ENCODE measurements at regions not wholly inside any gene's neighbourhood (a gene's known extent, or its start where the extent isn't known, plus 50 kb on each side); places are given as distances from the start of the nearest gene placed in this dataset.

DNA sequence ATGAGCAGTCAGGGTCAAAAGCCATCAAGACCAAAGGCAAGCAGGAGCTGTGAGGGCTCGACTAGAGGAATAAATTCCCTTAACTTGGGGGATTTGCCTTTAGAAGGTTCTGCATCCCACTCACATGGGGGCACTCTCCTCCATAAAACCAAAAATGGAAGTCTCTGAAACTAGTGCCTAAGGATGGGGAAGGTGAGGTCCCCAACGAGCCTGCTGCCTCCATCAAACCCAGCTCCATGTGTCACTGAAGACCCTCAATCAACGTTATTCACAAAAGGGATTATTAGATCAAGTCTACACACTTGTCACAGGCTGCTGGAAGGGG is 254.9 kb upstream of the NCKAP5 start:
- no peak overlapping the region for H2AFZ ChIP-seq (ENCODE audit: low read length)
- H3K9me3 ChIP-seq (ENCODE audit: control insufficient read depth, insufficient read depth, low read depth, low read length): no peaks in the 10 kb centered on the region
- peaks cover 10% of the 10 kb centered on the region for H3K4me1 ChIP-seq (ENCODE audit: control insufficient read depth, extremely low read depth, insufficient read depth, low read length)
- no peak overlapping the region for H3K4me2 ChIP-seq (ENCODE audit: extremely low read depth, insufficient read depth, low read length)
- H3K9ac ChIP-seq (ENCODE audit: insufficient read depth, low read length): no peak overlapping the region
- no peak overlapping the region for H3K4me3 ChIP-seq (replicated peaks in 1 of 4; ENCODE audit: control extremely low read depth in 1 of 4, insufficient read depth in 1 of 4, low read depth in 3 of 4, low read length in 4 of 4)
- no peaks in the 10 kb centered on the region for H4K20me1 ChIP-seq (ENCODE audit: control insufficient read depth, extremely low read depth, insufficient read depth, low read length)
- no peak overlapping the region for H3K27ac ChIP-seq (ENCODE audit: insufficient read depth, low read length)
- no peak for TF ChIP-seq EZH2 (IDR thresholded peaks at IDR 0.05; ENCODE audit: low read length, missing control alignments)
- TF ChIP-seq, protein P1, sequence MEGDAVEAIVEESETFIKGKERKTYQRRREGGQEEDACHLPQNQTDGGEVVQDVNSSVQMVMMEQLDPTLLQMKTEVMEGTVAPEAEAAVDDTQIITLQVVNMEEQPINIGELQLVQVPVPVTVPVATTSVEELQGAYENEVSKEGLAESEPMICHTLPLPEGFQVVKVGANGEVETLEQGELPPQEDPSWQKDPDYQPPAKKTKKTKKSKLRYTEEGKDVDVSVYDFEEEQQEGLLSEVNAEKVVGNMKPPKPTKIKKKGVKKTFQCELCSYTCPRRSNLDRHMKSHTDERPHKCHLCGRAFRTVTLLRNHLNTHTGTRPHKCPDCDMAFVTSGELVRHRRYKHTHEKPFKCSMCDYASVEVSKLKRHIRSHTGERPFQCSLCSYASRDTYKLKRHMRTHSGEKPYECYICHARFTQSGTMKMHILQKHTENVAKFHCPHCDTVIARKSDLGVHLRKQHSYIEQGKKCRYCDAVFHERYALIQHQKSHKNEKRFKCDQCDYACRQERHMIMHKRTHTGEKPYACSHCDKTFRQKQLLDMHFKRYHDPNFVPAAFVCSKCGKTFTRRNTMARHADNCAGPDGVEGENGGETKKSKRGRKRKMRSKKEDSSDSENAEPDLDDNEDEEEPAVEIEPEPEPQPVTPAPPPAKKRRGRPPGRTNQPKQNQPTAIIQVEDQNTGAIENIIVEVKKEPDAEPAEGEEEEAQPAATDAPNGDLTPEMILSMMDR (conservative IDR thresholded peaks at IDR 0.05 in 1 of 2, IDR thresholded peaks at IDR 0.05 in 1 of 2; ENCODE audit: low read depth in 1 of 2, low read length in 2 of 2): no peak
- H3K36me3 ChIP-seq (ENCODE audit: control insufficient read depth, insufficient read depth, low read length): peaks cover 2% of the 10 kb centered on the region
- H3K79me2 ChIP-seq (ENCODE audit: control insufficient read depth, insufficient read depth, low read length): no peaks in the 10 kb centered on the region
- no peaks in the 10 kb centered on the region for H3K27me3 ChIP-seq (ENCODE audit: control insufficient read depth, insufficient read depth, low read length)
- DNase-seq (ENCODE audit: low read depth in 2 of 2): no peak

DNA sequence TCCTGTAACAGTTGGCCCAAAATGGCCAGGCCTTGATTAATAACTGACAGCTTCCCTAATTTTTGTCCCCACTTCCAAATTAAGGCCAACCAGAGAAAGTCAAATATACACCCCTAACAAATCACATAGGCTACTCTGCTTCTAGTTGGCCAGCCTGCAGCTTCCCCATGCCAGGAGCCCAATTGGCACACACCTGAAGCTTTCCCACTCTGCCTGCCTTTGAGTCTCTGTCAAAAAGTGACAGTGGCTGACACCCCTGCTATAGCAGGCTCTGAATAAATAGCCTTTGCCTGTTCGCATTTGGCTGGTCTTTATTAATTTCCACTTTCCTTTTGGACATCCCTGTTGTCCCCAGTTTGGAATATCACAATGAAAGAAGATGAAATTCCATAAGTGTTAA is 256.6 kb upstream of the NCKAP5 start:
- Histone ChIP-seq H3K4me2 (ENCODE audit: extremely low read depth, insufficient read depth, low read length) (no peak overlapping the region), H4K20me1 (ENCODE audit: control insufficient read depth, extremely low read depth, insufficient read depth, low read length) (no peaks in the 10 kb centered on the region), H3K4me1 (ENCODE audit: control insufficient read depth, extremely low read depth, insufficient read depth, low read length) (peaks cover 7% of the 10 kb centered on the region), H3K79me2 (ENCODE audit: control insufficient read depth, insufficient read depth, low read length) (no peaks in the 10 kb centered on the region), H3K4me3 (replicated peaks in 1 of 4; ENCODE audit: control extremely low read depth in 1 of 4, insufficient read depth in 1 of 4, low read depth in 3 of 4, low read length in 4 of 4) (no peak overlapping the region), H2AFZ (ENCODE audit: low read length) (no peak overlapping the region), H3K9ac (ENCODE audit: insufficient read depth, low read length) (no peak overlapping the region), H3K27me3 (ENCODE audit: control insufficient read depth, insufficient read depth, low read length) (no peaks in the 10 kb centered on the region), H3K9me3 (ENCODE audit: control insufficient read depth, insufficient read depth, low read depth, low read length) (no peaks in the 10 kb centered on the region), H3K27ac (ENCODE audit: insufficient read depth, low read length) (no peak overlapping the region), H3K36me3 (ENCODE audit: control insufficient read depth, insufficient read depth, low read length) (peaks cover 2% of the 10 kb centered on the region)
- DNase-seq (ENCODE audit: low read depth in 2 of 2): no peak
- TF ChIP-seq, protein P1 (conservative IDR thresholded peaks at IDR 0.05 in 1 of 2, IDR thresholded peaks at IDR 0.05 in 1 of 2; ENCODE audit: low read depth in 1 of 2, low read length in 2 of 2): no peak
- no peak for TF ChIP-seq EZH2 (IDR thresholded peaks at IDR 0.05; ENCODE audit: low read length, missing control alignments)

DNA sequence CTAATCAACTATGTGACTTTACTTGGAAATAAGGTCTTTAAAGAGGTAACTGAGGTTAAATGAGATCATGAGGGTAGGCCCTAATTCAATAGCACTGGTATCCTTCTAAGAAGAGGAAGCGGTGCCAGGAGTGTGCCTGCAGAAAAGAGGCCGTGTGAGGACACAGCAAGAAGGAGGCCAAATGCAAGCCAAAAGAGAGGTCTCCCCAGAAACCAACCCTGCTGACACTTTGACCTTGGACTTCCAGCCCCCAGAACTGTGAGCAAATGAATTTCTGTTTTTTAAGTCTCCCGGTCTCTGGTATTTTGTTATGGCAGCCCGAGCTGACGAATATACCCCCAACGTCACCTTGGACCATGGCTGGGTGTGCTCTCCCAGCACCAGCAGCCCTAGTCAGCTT is 257.5 kb upstream of the NCKAP5 start:
- no peaks in the 10 kb centered on the region for H3K79me2 ChIP-seq (ENCODE audit: control insufficient read depth, insufficient read depth, low read length)
- no peaks in the 10 kb centered on the region for H3K9me3 ChIP-seq (ENCODE audit: control insufficient read depth, insufficient read depth, low read depth, low read length)
- H3K4me3 ChIP-seq (replicated peaks in 1 of 4; ENCODE audit: control extremely low read depth in 1 of 4, insufficient read depth in 1 of 4, low read depth in 3 of 4, low read length in 4 of 4): no peak overlapping the region
- no peak for DNase-seq (ENCODE audit: low read depth in 2 of 2)
- no peaks in the 10 kb centered on the region for H3K27me3 ChIP-seq (ENCODE audit: control insufficient read depth, insufficient read depth, low read length)
- H3K36me3 ChIP-seq (ENCODE audit: control insufficient read depth, insufficient read depth, low read length): peaks cover 2% of the 10 kb centered on the region
- no peak overlapping the region for H3K9ac ChIP-seq (ENCODE audit: insufficient read depth, low read length)
- H3K4me2 ChIP-seq (ENCODE audit: extremely low read depth, insufficient read depth, low read length): no peak overlapping the region
- no peaks in the 10 kb centered on the region for H4K20me1 ChIP-seq (ENCODE audit: control insufficient read depth, extremely low read depth, insufficient read depth, low read length)
- TF ChIP-seq EZH2 (IDR thresholded peaks at IDR 0.05; ENCODE audit: low read length, missing control alignments): no peak
- TF ChIP-seq, protein P1 (conservative IDR thresholded peaks at IDR 0.05 in 1 of 2, IDR thresholded peaks at IDR 0.05 in 1 of 2; ENCODE audit: low read depth in 1 of 2, low read length in 2 of 2): no peak
- H3K27ac ChIP-seq (ENCODE audit: insufficient read depth, low read length): no peak overlapping the region
- H3K4me1 ChIP-seq (ENCODE audit: control insufficient read depth, extremely low read depth, insufficient read depth, low read length): peaks cover 5% of the 10 kb centered on the region
- no peak overlapping the region for H2AFZ ChIP-seq (ENCODE audit: low read length)
